ENCODE measurements at regions not wholly inside any gene's neighbourhood (a gene's known extent, or its start where the extent isn't known, plus 50 kb on each side); places are given as distances from the start of the nearest gene placed in this dataset.
"Not testable (repeated sequence)": the region's sequence is repeated elsewhere in the genome, so short reads cannot be mapped to it uniquely, and the experiment has no call there.

GRCh38 chr1:224544346-224545110 lies 71.6 kb upstream of the CNIH3 start:
- no peak for DNase-seq
- no peaks in the 10 kb centered on the region for H3K9me3 ChIP-seq (ENCODE audit: low read length)
- H2AFZ ChIP-seq (ENCODE audit: low read length): no peak overlapping the region
- no peak overlapping the region for H3K9ac ChIP-seq (ENCODE audit: low read length)
- no TSS peak for BruUV-seq (replicated peaks)
- no peak overlapping the region for H3K4me3 ChIP-seq (ENCODE audit: low read length)
- no peak overlapping the region for H3K4me2 ChIP-seq (ENCODE audit: low read length)
- H3K27ac ChIP-seq (ENCODE audit: low read length): peak overlapping the region; percentile 88
- no peak for TF ChIP-seq EZH2phosphoT487 (IDR thresholded peaks at IDR 0.05; ENCODE audit: borderline replicate concordance, low read length)
- no peak for TF ChIP-seq CTCF (conservative IDR thresholded peaks at IDR 0.05; ENCODE audit: low read depth, low read length)
- no peak for TF ChIP-seq EZH2 (IDR thresholded peaks at IDR 0.05; ENCODE audit: low read length, unreplicated experiment)
- 0 out of 2 replicates have a peak, but pooled peaks cover 3% of the 10 kb centered on the region for H3K9me2 ChIP-seq (replicated peaks; ENCODE audit: low read length)
- no peaks in the 10 kb centered on the region for H3K36me3 ChIP-seq (ENCODE audit: low read depth, low read length)
- no peaks in the 10 kb centered on the region for H3K27me3 ChIP-seq (ENCODE audit: low read length)
- ChIA-PET POLR2A (ENCODE audit: unreplicated experiment) (interaction anchor here (0.6 kb wide), 1 partner anchor 831 kb away, joined by 3 read pairs; no protein-coding TSS in a partner anchor), CTCF (interaction anchor here (0.5 kb wide), 1 partner anchor 1327 kb away, joined by 3 read pairs; no protein-coding TSS in a partner anchor)
- intact Hi-C loops (cut with micrococcal nuclease): no loop called here
- H3F3A ChIP-seq (ENCODE audit: low read length, unreplicated experiment): peaks cover 9% of the 10 kb centered on the region
- no peaks in the 10 kb centered on the region for H4K20me1 ChIP-seq (ENCODE audit: low read length)
- ATAC-seq: no peak
- H3K4me1 ChIP-seq (ENCODE audit: insufficient read depth, low read length): peaks cover 38% of the 10 kb centered on the region
- no peaks in the 10 kb centered on the region for H3K79me2 ChIP-seq (ENCODE audit: low read length)

DNA sequence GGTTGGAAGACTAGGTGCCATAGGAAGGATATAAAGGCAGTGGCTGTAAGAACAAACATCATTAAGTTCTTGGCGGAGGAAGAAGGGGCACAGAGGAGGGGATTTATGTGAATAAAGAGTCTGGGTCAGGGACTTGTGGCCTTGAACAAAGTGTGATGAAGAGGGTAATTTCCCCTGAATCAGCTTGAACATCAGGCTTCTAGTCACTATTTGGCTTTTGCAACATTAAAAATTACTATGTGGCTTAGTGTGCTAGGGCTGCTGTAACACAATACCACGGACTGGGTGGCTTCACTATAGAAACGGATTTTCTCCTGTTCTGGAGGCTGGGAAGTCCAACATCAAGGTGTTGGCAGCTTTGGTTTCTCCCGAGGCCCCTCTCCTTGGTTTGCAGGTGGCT lies 70.5 kb upstream of the CNIH3 start:
- Histone ChIP-seq H4K20me1 (ENCODE audit: low read length) (no peaks in the 10 kb centered on the region), H3K36me3 (ENCODE audit: low read depth, low read length) (no peaks in the 10 kb centered on the region), H3K27ac (ENCODE audit: low read length) (no peak overlapping the region), H3K9ac (ENCODE audit: low read length) (no peak overlapping the region), H3K27me3 (ENCODE audit: low read length) (no peaks in the 10 kb centered on the region), H3K4me3 (ENCODE audit: low read length) (no peak overlapping the region), H3K4me2 (ENCODE audit: low read length) (no peak overlapping the region), H3K79me2 (ENCODE audit: low read length) (no peaks in the 10 kb centered on the region), H3K9me3 (ENCODE audit: low read length) (no peaks in the 10 kb centered on the region), H3F3A (ENCODE audit: low read length, unreplicated experiment) (peaks cover 9% of the 10 kb centered on the region), H3K4me1 (ENCODE audit: insufficient read depth, low read length) (peaks cover 43% of the 10 kb centered on the region), H3K9me2 (replicated peaks; ENCODE audit: low read length) (0 out of 2 replicates have a peak, but pooled peaks cover 3% of the 10 kb centered on the region), H2AFZ (ENCODE audit: low read length) (no peak overlapping the region)
- ChIA-PET CTCF (no interaction called here), POLR2A (ENCODE audit: unreplicated experiment) (no interaction called here)
- TF ChIP-seq CTCF (conservative IDR thresholded peaks at IDR 0.05; ENCODE audit: low read depth, low read length): no peak
- TF ChIP-seq EZH2phosphoT487 (IDR thresholded peaks at IDR 0.05; ENCODE audit: borderline replicate concordance, low read length): no peak
- no peak for TF ChIP-seq EZH2 (IDR thresholded peaks at IDR 0.05; ENCODE audit: low read length, unreplicated experiment)
- intact Hi-C loops (cut with micrococcal nuclease): no loop called here
- no peak for DNase-seq
- no TSS peak for BruUV-seq (replicated peaks)
- ATAC-seq: no peak

GRCh38 chr1:224548676-224549075 lies 67.4 kb upstream of the CNIH3 start:
- no peaks in the 10 kb centered on the region for H3K27me3 ChIP-seq (ENCODE audit: low read length)
- no peak overlapping the region for H3K27ac ChIP-seq (ENCODE audit: low read length)
- H4K20me1 ChIP-seq (ENCODE audit: low read length): no peaks in the 10 kb centered on the region
- POLR2A ChIA-PET (ENCODE audit: unreplicated experiment): no interaction called here
- TF ChIP-seq CTCF (conservative IDR thresholded peaks at IDR 0.05; ENCODE audit: low read depth, low read length) (no peak), EZH2phosphoT487 (IDR thresholded peaks at IDR 0.05; ENCODE audit: borderline replicate concordance, low read length) (no peak), EZH2 (IDR thresholded peaks at IDR 0.05; ENCODE audit: low read length, unreplicated experiment) (no peak)
- H3F3A ChIP-seq (ENCODE audit: low read length, unreplicated experiment): no peaks in the 10 kb centered on the region
- H3K9me2 ChIP-seq (replicated peaks; ENCODE audit: low read length): no peaks in the 10 kb centered on the region
- no peaks in the 10 kb centered on the region for H3K36me3 ChIP-seq (ENCODE audit: low read depth, low read length)
- no peak overlapping the region for H3K9ac ChIP-seq (ENCODE audit: low read length)
- no peak overlapping the region for H3K4me3 ChIP-seq (ENCODE audit: low read length)
- peaks cover 17% of the 10 kb centered on the region for H3K4me1 ChIP-seq (ENCODE audit: insufficient read depth, low read length)
- no TSS peak for BruUV-seq (replicated peaks)
- H3K79me2 ChIP-seq (ENCODE audit: low read length): no peaks in the 10 kb centered on the region
- H3K4me2 ChIP-seq (ENCODE audit: low read length): no peak overlapping the region
- ATAC-seq (0 out of 2 replicates have a peak, but pooled peaks have one; percentile 20), DNase-seq (no peak)
- no peaks in the 10 kb centered on the region for H3K9me3 ChIP-seq (ENCODE audit: low read length)
- CTCF ChIA-PET: no interaction called here
- H2AFZ ChIP-seq (ENCODE audit: low read length): no peak overlapping the region
- intact Hi-C loops (cut with micrococcal nuclease): no loop called here

DNA sequence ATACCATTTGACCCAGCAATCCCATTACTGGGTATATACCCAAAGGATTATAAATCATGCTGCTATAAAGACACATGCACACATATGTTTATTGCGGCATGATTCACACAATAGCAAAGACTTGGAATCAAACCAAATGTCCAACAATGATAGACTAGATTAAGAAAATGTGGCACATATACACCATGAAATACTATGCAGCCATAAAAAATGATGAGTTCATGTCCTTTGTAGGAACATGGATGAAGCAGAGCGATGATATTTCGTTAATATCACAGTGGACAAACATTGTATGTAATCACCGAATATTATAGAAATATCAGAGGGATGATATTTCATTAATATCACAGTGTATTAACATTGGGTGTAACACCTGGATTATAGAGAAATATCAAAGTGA lies 64.9 kb upstream of the CNIH3 start:
- H3K9me3 ChIP-seq (ENCODE audit: low read length); DNase-seq; intact Hi-C loops (cut with micrococcal nuclease): not testable (repeated sequence)

More for the DNA sequence above, 64.9 kb upstream of the CNIH3 start:
- POLR2A ChIA-PET (ENCODE audit: unreplicated experiment): interaction anchor here (0.5 kb wide), 1 partner anchor 40 kb away, joined by 3 read pairs; no protein-coding TSS in a partner anchor
- CTCF ChIA-PET; H4K20me1 ChIP-seq (ENCODE audit: low read length); H3K9ac ChIP-seq (ENCODE audit: low read length); H3K9me2 ChIP-seq (replicated peaks; ENCODE audit: low read length); H3F3A ChIP-seq (ENCODE audit: low read length, unreplicated experiment); H3K4me3 ChIP-seq (ENCODE audit: low read length); H3K27ac ChIP-seq (ENCODE audit: low read length); H3K27me3 ChIP-seq (ENCODE audit: low read length); H3K4me2 ChIP-seq (ENCODE audit: low read length); H3K79me2 ChIP-seq (ENCODE audit: low read length); H2AFZ ChIP-seq (ENCODE audit: low read length); BruUV-seq (replicated peaks); H3K4me1 ChIP-seq (ENCODE audit: insufficient read depth, low read length); ATAC-seq; H3K36me3 ChIP-seq (ENCODE audit: low read depth, low read length): not testable (repeated sequence)

Data from PC-3 (cell line).